Peyer's patch (tissue), 4 donors: ENCODE measurements at regions not wholly inside any gene's neighbourhood (a gene's known extent, or its start where the extent isn't known, plus 50 kb on each side); places are given as distances from the start of the nearest gene placed in this dataset.

Experiments used
- CTCF ChIP-seq, 6 experiments: fragments of 450-650 bp in 4 of 6; fragments of 200-600 bp in 2 of 6; sonication (generic) in 1 of 6; IDR thresholded peaks; one replicate each; pipeline ENCODE4 v1.5.1; 2017 to 2019; ENCODE audit warnings: antibody characterized with exemption in 6 of 6, mild to moderate bottlenecking in 3 of 6, moderate library complexity in 1 of 6
- POLR2A ChIP-seq, 2 donors: fragments of 450-650 bp; IDR thresholded peaks; one replicate each; pipeline ENCODE4 v1.5.1; 2017; ENCODE audit warnings: antibody characterized with exemption in 2 of 2, mild to moderate bottlenecking in 2 of 2, moderate library complexity in 2 of 2

- TF ChIP-seq POLR2A (IDR thresholded peaks at IDR 0.05) (no peak), CTCF (IDR thresholded peaks at IDR 0.05) (no peak)
Measured at GRCh38 chr13:81381560-81381959, 1040.6 kb upstream of the SPRY2 start.
